GM23338 (cell line): ENCODE measurements at regions not wholly inside any gene's neighbourhood (a gene's known extent, or its start where the extent isn't known, plus 50 kb on each side); places are given as distances from the start of the nearest gene placed in this dataset.

Experiments
- ATAC-seq: fragments of 200-7000 bp; cut with Tn5 transposase; 3 replicates; pipeline ENCODE4 v1.9.1; 2020
- DNase-seq: peaks from one replicate; pipeline ENCODE4 v3.0.0-alpha.2; 2015; ENCODE audit warnings: low spot score
- H2AFZ ChIP-seq: fragments of 200-600 bp; sonication (generic); 2 replicates; pipeline ENCODE4 v1.8.0; 2016; ENCODE audit warnings: antibody characterized with exemption, mild to moderate bottlenecking, moderate library complexity
- H3F3A ChIP-seq: fragments of 200-600 bp; sonication (generic); replicated peaks from 2 replicates; pipeline ENCODE4 v1.8.0; 2017; ENCODE audit warnings: antibody characterized with exemption, mixed run types, low read depth
- H3K27ac ChIP-seq: fragments of 200-600 bp; sonication (generic); 2 replicates; pipeline ENCODE4 v1.6.1; 2016; ENCODE audit warnings: low read depth
- H3K27me3 ChIP-seq: fragments of 200-600 bp; sonication (generic); 2 replicates; pipeline ENCODE4 v1.8.0; 2016; ENCODE audit warnings: mild to moderate bottlenecking, mixed run types, moderate library complexity; ENCODE audit not compliant: insufficient read depth
- H3K36me3 ChIP-seq: fragments of 200-600 bp; sonication (generic); 2 replicates; pipeline ENCODE4 v1.8.0; 2016; ENCODE audit warnings: mild to moderate bottlenecking; ENCODE audit not compliant: insufficient read depth
- H3K4me1 ChIP-seq: fragments of 200-600 bp; sonication (generic); 2 replicates; pipeline ENCODE4 v1.8.0; 2016; ENCODE audit warnings: mild to moderate bottlenecking, moderate library complexity; ENCODE audit not compliant: insufficient read depth
- H3K4me2 ChIP-seq: fragments of 200-600 bp; sonication (generic); 2 replicates; pipeline ENCODE4 v1.7.1; 2017; ENCODE audit warnings: mixed run types
- H3K4me3 ChIP-seq: fragments of 200-600 bp; sonication (generic); 2 replicates; pipeline ENCODE4 v1.6.1; 2016; ENCODE audit warnings: mixed run types
- H3K79me2 ChIP-seq: fragments of 200-600 bp; sonication (generic); replicated peaks from 2 replicates; pipeline ENCODE4 v1.8.0; 2017; ENCODE audit warnings: mild to moderate bottlenecking; ENCODE audit not compliant: insufficient read depth
- H3K9me2 ChIP-seq: fragments of 200-600 bp; sonication (generic); 2 replicates; pipeline ENCODE4 v1.8.0; 2017; ENCODE audit not compliant: insufficient read depth
- H4K20me1 ChIP-seq: fragments of 200-600 bp; sonication (generic); replicated peaks from 2 replicates; pipeline ENCODE4 v1.8.0; 2017; ENCODE audit warnings: mild to moderate bottlenecking; ENCODE audit not compliant: insufficient read depth
- H3K27ac Mint-ChIP-seq: 2 replicates; pipeline ENCODE4 v1.8.0; 2020; ENCODE audit warnings: inconsistent platforms, mild to moderate bottlenecking, moderate library complexity, mixed read lengths
- H3K27me3 Mint-ChIP-seq: 3 replicates; pipeline ENCODE4 v1.8.0; 2022; ENCODE audit warnings: low read depth, mild to moderate bottlenecking, moderate library complexity, mixed read lengths, inconsistent platforms; ENCODE audit not compliant: insufficient read depth, poor library complexity
- H3K36me3 Mint-ChIP-seq: 3 replicates; pipeline ENCODE4 v1.8.0; 2021; ENCODE audit warnings: low read depth, mild to moderate bottlenecking, inconsistent platforms, moderate library complexity, mixed read lengths
- H3K4me1 Mint-ChIP-seq: 3 replicates; pipeline ENCODE4 v1.8.0; 2020; ENCODE audit warnings: mild to moderate bottlenecking, inconsistent platforms, mixed read lengths
- H3K4me3 Mint-ChIP-seq: 3 replicates; pipeline ENCODE4 v1.8.0; 2021; ENCODE audit warnings: moderate library complexity, mild to moderate bottlenecking, inconsistent platforms, mixed read lengths
- H3K9me3 Mint-ChIP-seq: 3 replicates; pipeline ENCODE4 v1.8.0; 2020; ENCODE audit warnings: moderate library complexity, mild to moderate bottlenecking, inconsistent platforms, mixed read lengths
- CREB1 ChIP-seq: fragments of 250-450 bp; sonication (Bioruptor Pico); IDR thresholded peaks from 2 replicates; pipeline ENCODE4 v1.5.0; 2020; ENCODE audit warnings: low read depth, mild to moderate bottlenecking, moderate library complexity
- CTCF ChIP-seq, 2 experiments: fragments of 200-600 bp in 1 of 2; sonication (generic) in 1 of 2; conservative IDR thresholded peaks; 2 replicates each; pipeline versions ENCODE4 v1.5.1 to v1.6.1; 2016 to 2017; ENCODE audit warnings: antibody characterized with exemption in 2 of 2, low read depth in 2 of 2, mild to moderate bottlenecking in 2 of 2, moderate library complexity in 1 of 2
- ETS1 ChIP-seq: IDR thresholded peaks from 2 replicates; pipeline ENCODE4 v1.6.1; 2016; ENCODE audit warnings: antibody characterized with exemption
- EZH2 ChIP-seq: fragments of 200-600 bp; sonication (generic); IDR thresholded peaks from one replicate; pipeline ENCODE4 v1.8.0; 2017; ENCODE audit warnings: antibody characterized with exemption, mild to moderate bottlenecking, low read depth; ENCODE audit not compliant: unreplicated experiment
- EZH2phosphoT487 ChIP-seq: fragments of 200-600 bp; sonication (generic); IDR thresholded peaks from one replicate; pipeline ENCODE4 v1.8.1; 2018; ENCODE audit warnings: antibody characterized with exemption; ENCODE audit not compliant: unreplicated experiment
- JUNB ChIP-seq: IDR thresholded peaks from one replicate; pipeline ENCODE4 v1.6.1; 2016; ENCODE audit warnings: antibody characterized with exemption; ENCODE audit not compliant: unreplicated experiment
- NANOG ChIP-seq: IDR thresholded peaks from 2 replicates; pipeline ENCODE4 v1.6.1; 2016; ENCODE audit warnings: antibody characterized with exemption, borderline replicate concordance
- POLR2AphosphoS5 ChIP-seq: IDR thresholded peaks from 2 replicates; pipeline ENCODE4 v1.6.1; 2016; ENCODE audit warnings: antibody characterized with exemption, low read depth
- REST ChIP-seq: IDR thresholded peaks from one replicate; pipeline ENCODE4 v1.6.1; 2018; ENCODE audit warnings: antibody characterized with exemption; ENCODE audit not compliant: unreplicated experiment
- STAT1 ChIP-seq: IDR thresholded peaks from one replicate; pipeline ENCODE4 v1.6.1; 2016; ENCODE audit warnings: antibody characterized with exemption; ENCODE audit not compliant: unreplicated experiment
- ZNF114 ChIP-seq: fragments of 250-450 bp; sonication (Bioruptor Pico); IDR thresholded peaks from 2 replicates; pipeline ENCODE4 v1.5.0; 2020; ENCODE audit warnings: mild to moderate bottlenecking, moderate library complexity
- ZNF331 ChIP-seq: fragments of 250-450 bp; sonication (Bioruptor Pico); IDR thresholded peaks from 2 replicates; pipeline ENCODE4 v1.5.0; 2020; ENCODE audit warnings: low read depth, mild to moderate bottlenecking, moderate library complexity
- ZNF462 ChIP-seq: fragments of 250-450 bp; sonication (Bioruptor Pico); IDR thresholded peaks from 2 replicates; pipeline ENCODE4 v1.5.0; 2020; ENCODE audit warnings: mild to moderate bottlenecking, moderate library complexity

GRCh38 chr14:56488306-56488705 lies 91.3 kb upstream of the TMEM260 start:
- Mint-ChIP-seq H3K27me3 (no peaks in the 10 kb centered on the region), H3K4me3 (no peak overlapping the region), H3K4me1 (peaks cover 11% of the 10 kb centered on the region), H3K36me3 (no peaks in the 10 kb centered on the region), H3K9me3 (no peaks in the 10 kb centered on the region), H3K27ac (no peak overlapping the region)
- Histone ChIP-seq H3K4me1 (0 out of 2 replicates have a peak, but pooled peaks cover 5% of the 10 kb centered on the region), H3K4me3 (no peak overlapping the region), H3K27ac (no peak overlapping the region), H4K20me1 (no peaks in the 10 kb centered on the region), H3F3A (no peaks in the 10 kb centered on the region), H3K79me2 (no peaks in the 10 kb centered on the region), H2AFZ (no peak overlapping the region), H3K9me2 (no peaks in the 10 kb centered on the region), H3K27me3 (no peaks in the 10 kb centered on the region), H3K4me2 (no peak overlapping the region), H3K36me3 (no peaks in the 10 kb centered on the region)
- TF ChIP-seq EZH2phosphoT487 (no peak), CTCF (conservative IDR thresholded peaks at IDR 0.05; ENCODE audit: low read depth in 2 of 2) (no peak), ZNF114 (CRISPR knock-in tag) (no peak), REST (no peak), POLR2AphosphoS5 (no peak), ETS1 (no peak), NANOG (no peak), JUNB (no peak), ZNF462 (no peak), STAT1 (no peak), CREB1 (CRISPR knock-in tag) (no peak), ZNF331 (CRISPR knock-in tag) (no peak), EZH2 (no peak)
- DNase-seq = no peak
- ATAC-seq = no peak
